ENCODE measurements at regions not wholly inside any gene's neighbourhood (a gene's known extent, or its start where the extent isn't known, plus 50 kb on each side); places are given as distances from the start of the nearest gene placed in this dataset.
"Not testable (repeated sequence)": the region's sequence is repeated elsewhere in the genome, so short reads cannot be mapped to it uniquely, and the experiment has no call there.

GRCh38 chr10:44731283-44731682 lies 179.9 kb upstream of the TMEM72 start:
- DNase-seq (ENCODE audit: low read depth in 2 of 3, low spot score in 1 of 3) = no peak

DNA sequence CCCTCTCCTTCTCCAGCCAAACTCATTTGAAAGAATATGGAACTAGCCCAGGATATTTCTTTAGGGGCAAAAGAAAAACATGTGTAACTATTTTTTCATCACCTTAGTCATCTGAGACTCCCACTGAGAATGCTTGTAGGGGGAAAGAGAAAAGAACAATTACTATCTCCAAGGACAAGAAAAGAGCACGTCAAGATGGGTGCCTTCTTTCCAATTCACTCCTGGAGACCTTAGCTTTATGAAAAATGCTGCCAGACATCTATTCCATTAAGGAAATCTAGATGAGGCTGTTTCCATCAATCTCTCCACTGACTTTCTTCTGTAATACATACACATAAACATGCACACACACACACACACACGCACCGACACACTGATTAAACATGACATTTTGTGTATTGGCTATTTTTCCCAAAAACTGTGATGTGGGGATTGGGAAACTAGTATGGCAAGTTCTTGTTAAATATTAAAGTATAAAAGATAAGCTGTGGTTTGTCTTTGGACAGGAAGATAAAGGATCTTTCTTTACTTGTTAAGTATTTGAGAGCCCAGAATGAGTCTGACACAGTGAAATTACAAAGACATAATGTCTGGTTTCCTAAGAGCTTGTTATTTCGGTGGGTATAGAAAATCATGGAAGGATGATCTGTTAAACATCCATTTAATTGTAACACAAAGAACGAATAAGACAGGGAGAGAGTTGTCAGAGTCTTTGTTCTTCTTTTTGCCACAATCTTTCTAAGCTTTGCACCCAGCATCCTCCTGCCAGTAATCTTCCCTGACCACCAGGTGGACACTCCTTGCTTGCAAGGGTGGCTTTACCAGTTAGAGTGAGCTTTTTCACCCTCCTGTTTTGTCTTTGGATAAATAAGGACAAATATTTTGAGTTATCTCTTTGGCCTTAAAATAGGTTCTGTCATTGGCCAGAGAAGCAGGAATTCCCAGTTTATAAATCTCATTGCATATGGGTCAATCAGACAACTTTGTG lies 177.3 kb upstream of the TMEM72 start:
- no peak for DNase-seq (ENCODE audit: low read depth in 2 of 3, low spot score in 1 of 3)

DNA sequence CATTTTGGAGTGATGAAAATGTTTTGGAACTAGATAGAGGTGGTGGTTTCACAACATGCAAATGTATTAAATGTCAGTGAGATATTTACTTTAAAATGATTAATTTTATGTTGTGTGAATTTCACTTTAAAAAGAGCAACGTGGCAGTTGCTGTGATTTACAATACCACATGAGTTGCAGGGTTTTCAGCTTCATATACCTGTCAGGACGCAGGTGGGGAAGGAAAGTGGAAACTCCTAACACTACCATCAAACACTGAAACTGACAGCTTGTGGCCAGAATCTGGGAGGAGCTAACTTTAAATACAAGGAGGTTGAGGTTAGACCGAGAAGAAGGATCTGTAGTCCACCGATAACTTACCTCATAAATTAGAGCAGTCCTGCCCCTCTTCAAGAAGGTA lies 168.9 kb upstream of the TMEM72 start:
- no peak for DNase-seq (ENCODE audit: low read depth in 2 of 3, low spot score in 1 of 3)

- no peak for DNase-seq (ENCODE audit: low read depth in 2 of 3, low spot score in 1 of 3)
Measured at GRCh38 chr10:44743535-44743934, 167.6 kb upstream of the TMEM72 start.

- DNase-seq (ENCODE audit: low read depth in 2 of 3, low spot score in 1 of 3) = no peak
Measured at GRCh38 chr10:44745920-44746319, 165.2 kb upstream of the TMEM72 start.

- no peak for DNase-seq (ENCODE audit: low read depth in 2 of 3, low spot score in 1 of 3)
Measured at GRCh38 chr10:44747593-44748172, 163.5 kb upstream of the TMEM72 start.

DNA sequence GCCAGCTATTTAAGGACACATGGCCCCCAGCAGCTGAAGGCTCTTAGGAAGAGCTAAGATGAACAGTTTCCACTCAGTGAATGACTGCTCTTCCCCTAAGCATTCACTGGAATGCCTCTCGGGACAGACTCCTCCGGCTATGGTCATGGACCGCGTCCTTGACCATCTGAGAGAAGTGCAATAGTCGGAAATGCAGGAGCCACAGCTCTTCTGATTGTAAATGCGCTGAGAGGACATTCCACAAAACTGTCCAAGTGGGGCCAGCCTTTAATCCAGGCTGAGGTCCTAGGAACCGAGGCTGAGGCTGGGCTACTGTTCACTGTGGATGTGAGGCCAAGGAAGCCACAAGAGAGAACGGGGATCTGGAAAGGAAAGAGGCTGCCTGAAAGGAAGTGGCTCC lies 162.0 kb upstream of the TMEM72 start:
- no peak for DNase-seq (ENCODE audit: low read depth in 2 of 3, low spot score in 1 of 3)

- DNase-seq (ENCODE audit: low read depth in 2 of 3, low spot score in 1 of 3) = no peak
Measured at GRCh38 chr10:44752451-44753441, 158.4 kb upstream of the TMEM72 start.

GRCh38 chr10:44754355-44754754 lies 156.8 kb upstream of the TMEM72 start:
- DNase-seq (ENCODE audit: low read depth in 2 of 3, low spot score in 1 of 3) = not testable (repeated sequence)

DNA sequence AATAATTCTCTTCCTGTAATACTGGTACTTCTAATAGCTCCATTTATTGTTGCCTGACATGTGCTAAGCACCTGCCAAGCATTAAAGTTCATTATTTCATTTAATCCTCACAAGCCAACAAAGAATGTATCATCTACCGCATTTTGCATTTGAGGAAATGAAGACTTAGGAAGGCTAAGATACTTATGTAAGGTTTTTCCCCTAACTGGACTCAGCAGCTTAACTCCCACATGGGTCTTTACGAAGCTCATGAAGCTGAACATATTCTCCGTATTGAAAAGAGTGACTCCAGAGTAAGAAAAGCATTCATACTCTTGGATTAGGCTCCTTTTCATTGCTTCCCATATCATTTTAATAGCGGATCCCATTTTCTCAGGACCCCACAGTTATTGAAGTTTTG lies 155.7 kb upstream of the TMEM72 start:
- DNase-seq (ENCODE audit: low read depth in 2 of 3, low spot score in 1 of 3) = no peak

- no peak for DNase-seq (ENCODE audit: low read depth in 2 of 3, low spot score in 1 of 3)
Measured at GRCh38 chr10:44756216-44756615, 154.9 kb upstream of the TMEM72 start.

DNA sequence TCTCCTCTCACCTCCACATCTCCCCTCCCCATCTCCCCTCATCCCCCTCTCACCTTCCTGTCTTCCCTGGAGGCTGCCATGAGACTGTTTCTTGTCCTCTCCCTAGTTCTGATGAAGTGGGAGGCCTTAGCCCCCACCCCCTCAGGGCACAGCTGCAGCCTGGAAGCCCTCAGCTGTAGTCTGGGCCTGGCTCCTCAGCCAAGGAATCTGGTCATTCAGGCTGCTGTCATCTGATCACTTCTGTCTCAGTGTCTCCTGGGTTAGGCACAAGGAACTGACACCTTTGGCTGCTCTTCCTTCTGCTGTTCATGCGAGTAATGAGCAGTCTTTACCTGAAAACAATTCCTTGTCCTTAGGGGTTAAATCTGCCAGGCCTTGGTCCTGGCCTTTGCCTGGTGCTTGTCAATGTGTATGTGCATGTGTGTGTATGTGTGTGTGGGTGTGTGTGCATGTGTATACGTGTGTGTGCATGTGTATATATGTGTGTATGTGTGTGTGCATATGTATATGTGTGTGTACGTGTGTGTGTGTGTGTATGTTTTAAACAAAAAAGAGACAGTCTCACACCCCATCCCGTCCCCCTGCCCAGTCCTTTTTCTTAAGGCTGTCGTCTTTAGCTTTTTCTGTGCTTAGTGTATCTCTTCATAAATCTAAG lies 153.5 kb upstream of the TMEM72 start:
- DNase-seq (ENCODE audit: low read depth in 2 of 3, low spot score in 1 of 3) = no peak

- no peak for DNase-seq (ENCODE audit: low read depth in 2 of 3, low spot score in 1 of 3)
Measured at GRCh38 chr10:44759122-44759521, 152.0 kb upstream of the TMEM72 start.

- no peak for DNase-seq (ENCODE audit: low read depth in 2 of 3, low spot score in 1 of 3)
Measured at GRCh38 chr10:44760513-44760912, 150.6 kb upstream of the TMEM72 start.

GRCh38 chr10:44761076-44761475 lies 150.1 kb upstream of the TMEM72 start:
- no peak for DNase-seq (ENCODE audit: low read depth in 2 of 3, low spot score in 1 of 3)

DNA sequence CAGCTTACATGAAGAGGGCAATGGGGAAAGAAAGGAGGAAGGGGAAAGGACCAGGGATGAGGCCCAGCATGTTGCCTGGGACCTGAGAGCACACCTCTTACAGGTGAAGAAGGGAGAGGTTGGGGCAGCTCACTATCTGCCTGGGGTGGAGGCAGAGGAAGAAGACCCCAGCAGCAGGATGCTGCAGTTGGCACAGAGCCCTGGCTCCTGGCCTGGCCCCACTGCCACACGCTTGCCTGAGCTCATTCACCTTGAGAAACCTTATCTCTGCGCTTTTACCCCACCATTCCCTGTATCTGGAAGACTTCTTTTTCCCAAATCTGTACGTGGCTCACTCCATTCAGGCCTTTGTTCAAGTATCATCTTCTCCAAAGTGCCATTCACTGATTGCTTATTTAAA lies 147.8 kb upstream of the TMEM72 start:
- no peak for DNase-seq (ENCODE audit: low read depth in 2 of 3, low spot score in 1 of 3)

DNA sequence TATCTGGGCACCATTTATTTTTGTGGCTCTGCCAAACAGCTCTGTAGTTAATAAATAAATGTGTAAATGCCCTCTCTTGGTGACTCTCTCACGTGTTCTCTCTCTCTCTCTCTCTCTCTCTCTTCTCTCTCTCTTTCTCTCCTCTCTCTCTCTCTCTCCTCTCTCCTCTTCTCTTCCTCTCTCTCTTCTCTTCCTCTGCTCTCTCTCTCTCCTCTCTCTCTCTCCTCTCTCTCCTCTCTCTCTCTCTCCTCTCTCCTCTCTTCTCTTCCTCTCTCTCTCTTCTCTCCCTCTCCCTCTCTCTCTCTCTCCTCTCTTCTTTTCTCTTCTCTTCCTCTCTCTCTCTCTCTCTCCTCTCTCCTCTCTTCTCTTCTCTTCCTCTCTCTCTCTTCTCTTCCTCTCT lies 145.8 kb upstream of the TMEM72 start:
- DNase-seq (ENCODE audit: low read depth in 2 of 3, low spot score in 1 of 3) = no peak

DNA sequence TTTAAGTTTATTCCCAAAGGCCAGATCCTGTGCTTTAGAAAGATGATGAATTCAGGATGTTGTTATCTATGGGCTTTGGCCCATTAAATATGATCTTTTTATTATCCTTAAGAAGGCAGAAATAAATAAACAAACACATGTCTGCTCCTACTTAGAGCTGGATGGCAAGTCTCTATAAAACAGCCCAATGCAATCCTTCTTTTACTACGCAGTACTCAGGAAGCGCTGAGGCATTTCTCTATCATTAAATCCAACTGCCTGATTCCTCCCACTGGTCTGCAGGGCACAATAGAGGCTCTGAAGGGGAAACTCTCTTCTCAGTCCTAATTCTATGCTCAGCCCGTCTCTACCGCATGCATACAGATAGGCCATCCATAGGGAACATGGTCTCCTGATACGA lies 144.5 kb upstream of the TMEM72 start:
- no peak for DNase-seq (ENCODE audit: low read depth in 2 of 3, low spot score in 1 of 3)

DNA sequence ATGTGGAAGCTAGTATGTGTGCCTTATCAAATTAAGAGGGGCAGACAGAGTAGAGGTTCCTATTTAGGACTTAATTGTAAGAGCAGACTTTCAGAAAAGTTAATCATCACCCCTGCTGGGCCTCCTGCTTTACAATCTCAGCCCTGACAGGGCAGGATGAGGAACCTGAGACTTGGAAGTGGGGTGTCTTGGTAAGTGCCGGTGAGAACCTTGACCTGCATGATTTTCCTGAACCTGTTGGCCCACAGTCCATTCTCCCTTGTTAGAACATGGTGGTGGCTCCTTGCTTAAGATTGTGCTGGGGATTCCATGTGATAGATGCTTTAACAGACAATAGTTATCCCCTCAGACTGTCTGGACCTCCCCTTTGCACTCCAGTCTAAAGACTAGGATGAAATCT lies 141.7 kb upstream of the TMEM72 start:
- DNase-seq (ENCODE audit: low read depth in 2 of 3, low spot score in 1 of 3) = no peak

- DNase-seq (ENCODE audit: low read depth in 2 of 3, low spot score in 1 of 3) = no peak
Measured at GRCh38 chr10:44771233-44771995, 139.7 kb upstream of the TMEM72 start.

Measured in stimulated activated CD4-positive, alpha-beta T cell treated with anti-CD3 and anti-CD28 coated beads, Interleukin-12 subunit alpha, Interleukin-12 subunit beta, amount 100 ng/mL, for 48 hours (primary cell).